Retinal pigment epithelial cell (primary cell): ENCODE measurements at regions not wholly inside any gene's neighbourhood (a gene's known extent, or its start where the extent isn't known, plus 50 kb on each side); places are given as distances from the start of the nearest gene placed in this dataset.

Experiments used
- DNase-seq: peaks from one replicate; pipeline ENCODE4 v3.0.0-alpha.2; 2010; ENCODE audit warnings: low read depth
- H3K4me3 ChIP-seq: 2 replicates; pipeline ENCODE4 v1.5.1; 2011; ENCODE audit warnings: mild to moderate bottlenecking, low read length, control low read depth, moderate library complexity
- TF ChIP-seq, protein P1 (sequence below): conservative IDR thresholded peaks from 2 replicates; pipeline ENCODE4 v1.5.1; 2011; ENCODE audit warnings: low read depth, low read length, control low read depth, inconsistent platforms

DNA sequence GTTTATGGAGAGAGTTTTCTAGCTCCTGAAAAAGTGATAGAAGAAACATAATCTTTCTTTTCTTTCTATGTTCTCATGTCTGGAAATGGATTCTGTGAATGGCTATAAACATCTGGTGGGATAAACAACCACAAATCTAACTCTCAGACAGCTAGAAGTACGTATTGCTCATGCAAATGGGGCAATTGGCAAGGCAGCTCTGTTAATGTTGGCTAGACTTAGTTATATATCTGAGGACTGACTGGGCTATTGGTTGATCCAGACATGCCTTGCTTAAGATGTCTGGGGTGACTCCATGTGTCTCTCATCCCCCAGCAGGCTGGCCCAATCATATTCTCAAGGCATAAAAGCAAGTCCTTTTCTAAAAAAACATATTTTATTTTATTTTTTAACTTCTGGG lies 939.2 kb upstream of the NRXN1 start:
- TF ChIP-seq, protein P1, sequence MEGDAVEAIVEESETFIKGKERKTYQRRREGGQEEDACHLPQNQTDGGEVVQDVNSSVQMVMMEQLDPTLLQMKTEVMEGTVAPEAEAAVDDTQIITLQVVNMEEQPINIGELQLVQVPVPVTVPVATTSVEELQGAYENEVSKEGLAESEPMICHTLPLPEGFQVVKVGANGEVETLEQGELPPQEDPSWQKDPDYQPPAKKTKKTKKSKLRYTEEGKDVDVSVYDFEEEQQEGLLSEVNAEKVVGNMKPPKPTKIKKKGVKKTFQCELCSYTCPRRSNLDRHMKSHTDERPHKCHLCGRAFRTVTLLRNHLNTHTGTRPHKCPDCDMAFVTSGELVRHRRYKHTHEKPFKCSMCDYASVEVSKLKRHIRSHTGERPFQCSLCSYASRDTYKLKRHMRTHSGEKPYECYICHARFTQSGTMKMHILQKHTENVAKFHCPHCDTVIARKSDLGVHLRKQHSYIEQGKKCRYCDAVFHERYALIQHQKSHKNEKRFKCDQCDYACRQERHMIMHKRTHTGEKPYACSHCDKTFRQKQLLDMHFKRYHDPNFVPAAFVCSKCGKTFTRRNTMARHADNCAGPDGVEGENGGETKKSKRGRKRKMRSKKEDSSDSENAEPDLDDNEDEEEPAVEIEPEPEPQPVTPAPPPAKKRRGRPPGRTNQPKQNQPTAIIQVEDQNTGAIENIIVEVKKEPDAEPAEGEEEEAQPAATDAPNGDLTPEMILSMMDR = no peak
- no peak for DNase-seq

DNA sequence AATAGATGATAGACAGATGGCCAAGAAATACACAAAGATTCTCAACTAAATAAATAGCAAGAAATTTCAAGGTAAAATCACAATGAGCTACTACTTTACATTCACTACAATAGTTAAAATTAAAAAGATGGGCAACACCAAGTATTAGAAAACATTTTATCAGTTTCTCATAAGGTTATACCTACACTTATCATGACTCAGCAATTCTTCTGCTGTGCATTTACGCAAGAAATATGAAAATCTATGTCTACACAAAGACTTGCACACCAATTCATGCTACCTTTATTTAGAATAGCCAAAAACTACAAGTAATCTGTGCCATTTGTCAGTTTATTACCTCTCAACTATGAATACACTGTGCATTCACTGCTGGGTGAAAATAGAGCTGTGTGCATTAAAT lies 937.4 kb upstream of the NRXN1 start:
- TF ChIP-seq, protein P1 = no peak
- H3K4me3 ChIP-seq = no peak overlapping the region
- no peak for DNase-seq

More for the DNA sequence above, 939.2 kb upstream of the NRXN1 start:
- no peak overlapping the region for H3K4me3 ChIP-seq

DNA sequence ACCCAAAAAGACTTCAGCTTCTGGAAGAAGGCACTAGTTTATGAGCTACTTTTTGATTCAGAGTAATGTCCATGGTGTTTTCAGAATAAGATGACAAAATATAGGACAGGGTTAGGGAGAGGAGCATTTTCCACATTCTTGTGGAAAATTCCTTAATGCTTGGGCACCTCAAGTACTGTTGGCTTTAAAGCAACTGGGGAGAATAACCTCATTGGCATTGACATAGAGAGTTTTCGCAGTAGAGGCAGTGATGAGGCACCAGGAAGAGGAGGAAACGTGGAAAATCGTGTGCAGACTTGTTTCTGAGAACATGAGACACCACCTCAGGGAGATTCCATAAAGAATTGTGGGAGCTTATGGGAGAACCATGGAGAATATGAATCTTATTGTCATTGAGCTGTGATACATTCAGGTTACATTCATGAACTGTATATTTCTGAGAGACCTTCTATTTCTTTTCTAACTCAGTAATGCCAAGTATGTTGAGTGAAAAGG lies 929.0 kb upstream of the NRXN1 start:
- no peak for DNase-seq
- TF ChIP-seq, protein P1 = no peak
- H3K4me3 ChIP-seq = no peak overlapping the region

DNA sequence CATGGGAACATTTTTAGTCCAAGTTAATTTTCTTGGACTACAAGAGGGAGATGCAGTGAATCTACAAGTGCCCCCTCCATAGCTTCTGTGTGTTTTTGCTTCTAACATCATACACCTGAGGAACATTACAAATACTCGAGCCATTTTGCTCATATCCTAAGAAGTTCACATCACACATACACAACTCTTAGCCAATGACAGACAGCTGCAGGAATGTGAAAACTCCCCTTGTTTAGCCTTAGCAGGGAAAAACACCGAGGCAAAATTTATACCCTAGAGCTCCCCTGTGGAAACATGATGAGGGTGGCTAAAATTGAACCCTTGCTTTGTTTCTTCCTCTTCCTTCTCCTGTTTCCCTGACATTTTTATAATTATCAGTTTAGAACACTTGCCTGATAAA lies 928.3 kb upstream of the NRXN1 start:
- no peak for DNase-seq
- no peak overlapping the region for H3K4me3 ChIP-seq
- TF ChIP-seq, protein P1 = no peak

DNA sequence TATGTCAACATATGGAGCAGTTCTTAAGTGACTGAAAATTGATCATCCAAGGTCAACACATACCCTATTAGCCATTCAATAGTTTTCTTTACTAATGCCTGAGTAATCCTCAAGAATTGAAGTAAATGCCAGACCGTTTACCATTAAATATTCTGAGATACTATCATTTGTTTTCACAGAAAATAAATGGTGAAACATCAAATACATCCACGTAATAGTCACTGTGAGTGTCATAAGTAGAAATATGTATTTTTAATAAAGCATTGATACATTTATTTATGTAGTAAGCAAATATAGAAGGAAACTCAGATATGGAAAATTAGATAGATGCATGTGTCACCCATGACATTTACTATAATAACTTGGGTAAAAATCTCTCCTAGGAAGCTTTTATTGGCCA lies 927.8 kb upstream of the NRXN1 start:
- no peak for DNase-seq
- no peak overlapping the region for H3K4me3 ChIP-seq
- TF ChIP-seq, protein P1 = no peak

DNA sequence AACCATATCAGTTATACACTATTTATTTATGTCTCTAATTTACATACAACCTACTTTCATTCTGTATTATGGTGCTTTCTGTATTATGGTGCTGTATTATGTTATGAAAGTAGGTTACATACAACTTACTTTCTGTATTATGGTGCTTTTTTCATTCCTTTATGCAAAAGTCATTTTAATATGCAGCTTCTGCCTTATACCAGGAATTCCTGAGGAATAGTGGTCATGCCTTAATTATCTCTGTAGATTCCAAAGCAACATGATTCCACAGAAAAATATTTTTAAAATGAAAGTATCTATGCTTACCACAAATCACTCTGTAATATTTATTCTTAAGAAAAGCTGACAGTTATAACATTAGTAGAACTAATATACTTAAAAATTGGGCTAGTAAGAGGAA lies 922.0 kb upstream of the NRXN1 start:
- no peak for DNase-seq
- no peak overlapping the region for H3K4me3 ChIP-seq
- TF ChIP-seq, protein P1 = no peak

DNA sequence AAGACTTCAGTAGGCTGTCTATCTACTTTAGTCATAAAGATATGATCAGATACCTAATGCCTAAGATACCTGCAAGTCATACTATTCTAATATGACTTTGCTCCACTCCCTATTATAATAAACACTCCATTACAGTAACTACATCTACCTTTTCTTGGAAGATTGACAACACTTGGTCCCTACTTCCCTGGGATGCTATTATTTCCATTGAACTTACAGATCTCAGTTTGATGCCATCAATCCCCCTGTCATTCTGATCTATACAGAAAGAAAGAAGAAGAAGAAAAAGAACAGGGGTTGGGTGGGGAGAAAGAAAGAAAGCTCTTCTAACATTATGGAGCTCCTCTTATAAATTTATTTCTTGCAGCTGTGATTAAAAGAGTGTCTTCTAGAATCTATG lies 889.1 kb upstream of the NRXN1 start:
- DNase-seq = no peak
- H3K4me3 ChIP-seq = no peak overlapping the region
- TF ChIP-seq, protein P1 = no peak
